RPMI7951 (cell line): ENCODE measurements at regions not wholly inside any gene's neighbourhood (a gene's known extent, or its start where the extent isn't known, plus 50 kb on each side); places are given as distances from the start of the nearest gene placed in this dataset.
"Not testable (repeated sequence)": the region's sequence is repeated elsewhere in the genome, so short reads cannot be mapped to it uniquely, and the experiment has no call there.

Experiments used
- DNase-seq: peaks from one replicate; pipeline ENCODE4 v3.0.0-alpha.2; 2012; ENCODE audit warnings: low read depth

DNA sequence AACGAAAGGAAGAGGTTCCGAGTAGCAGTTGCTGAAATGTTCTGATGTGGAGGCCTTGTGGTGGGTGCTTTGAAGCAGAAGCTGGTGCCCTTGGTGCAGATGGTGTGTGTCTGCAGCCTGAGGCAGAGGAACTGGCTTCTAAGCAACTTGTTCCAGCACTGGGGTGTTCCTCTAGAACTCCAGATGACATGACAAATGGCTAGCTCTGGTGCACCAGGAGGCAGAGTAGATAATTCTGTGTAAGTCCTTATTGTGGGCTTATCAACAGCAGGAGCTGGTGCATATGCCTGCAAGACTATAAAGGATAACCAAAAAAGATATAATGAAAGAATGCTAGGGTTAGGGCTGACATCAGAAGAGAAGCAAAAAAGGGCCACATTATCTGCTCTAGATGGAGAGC lies 76.5 kb downstream of the ARL5B start:
- DNase-seq = peak; percentile 24

DNA sequence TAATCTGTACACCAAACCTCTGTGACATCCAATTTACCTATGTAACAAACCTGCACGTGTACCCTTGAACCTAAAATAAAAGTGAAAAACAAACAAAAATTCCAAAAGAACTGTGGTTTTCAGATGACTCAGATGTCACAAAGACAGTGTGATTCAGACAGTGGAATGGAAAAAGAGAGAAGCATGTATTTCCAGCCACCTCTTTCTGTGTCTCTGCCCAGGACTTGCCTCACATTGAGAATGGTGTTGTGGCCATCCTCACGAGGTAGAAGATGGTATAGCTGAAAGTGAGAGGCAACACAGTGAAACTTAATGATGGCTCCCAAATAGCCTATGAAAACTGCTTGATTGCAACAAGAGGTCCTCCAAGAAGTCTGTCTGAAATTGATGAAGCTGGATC lies 78.0 kb downstream of the ARL5B start:
- peak; percentile 54 for DNase-seq

DNA sequence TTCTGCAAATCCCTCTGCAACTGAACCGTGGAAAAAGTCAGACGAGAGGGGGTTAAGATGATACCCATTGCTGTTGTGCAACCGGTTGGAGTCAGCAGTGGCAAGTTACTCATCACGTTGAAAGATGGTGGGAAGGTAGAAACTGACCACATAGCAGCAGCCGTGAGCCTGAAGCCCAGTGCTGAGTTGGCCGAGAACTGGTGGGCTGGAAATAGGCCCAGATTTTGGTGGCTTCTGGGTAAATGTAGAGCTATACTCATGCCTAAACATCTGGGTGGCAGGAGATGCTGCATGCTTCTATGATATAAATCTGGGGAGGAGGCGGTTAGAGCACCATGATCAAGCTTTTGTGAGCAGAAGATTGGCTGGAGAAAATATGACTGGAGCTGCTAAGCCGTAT lies 78.6 kb downstream of the ARL5B start:
- DNase-seq = peak; percentile 93

DNA sequence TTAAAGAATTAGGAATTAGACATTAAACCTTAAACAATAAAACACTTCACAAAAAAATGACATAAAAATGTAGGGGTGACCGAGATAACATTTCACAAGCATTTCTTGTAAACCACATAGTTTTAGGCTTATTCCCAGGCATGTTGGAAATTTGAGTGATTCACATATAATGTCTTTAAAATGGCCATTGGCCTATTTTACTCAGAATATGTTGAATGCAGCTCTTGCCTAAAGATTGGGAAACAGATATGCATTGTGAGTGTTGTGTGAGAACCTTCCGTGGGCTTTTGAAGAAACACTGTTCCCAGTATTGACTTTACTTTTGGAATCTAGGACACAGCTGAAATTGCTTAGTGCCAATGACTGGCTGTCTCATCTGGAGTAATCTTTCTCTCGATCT lies 79.6 kb downstream of the ARL5B start:
- DNase-seq = peak; percentile 41

DNA sequence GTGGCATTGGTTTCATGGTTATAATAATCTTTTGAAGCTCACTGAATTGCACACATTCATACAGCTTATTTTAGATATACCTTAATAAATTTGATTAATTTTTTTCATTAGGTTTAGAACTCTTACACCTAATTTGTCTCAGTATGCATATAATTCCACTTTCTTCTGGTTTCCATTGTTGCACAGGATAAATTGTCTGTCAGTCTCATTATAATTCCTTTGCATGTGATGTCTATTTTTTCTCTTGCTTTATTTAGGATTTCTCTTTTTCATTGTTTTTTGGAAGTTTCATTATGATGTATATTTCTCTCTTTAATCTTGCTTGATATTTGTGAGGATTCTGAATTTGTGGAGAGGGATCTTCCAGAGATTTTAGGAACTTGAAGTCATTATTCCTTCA lies 84.7 kb downstream of the ARL5B start:
- DNase-seq = no peak

DNA sequence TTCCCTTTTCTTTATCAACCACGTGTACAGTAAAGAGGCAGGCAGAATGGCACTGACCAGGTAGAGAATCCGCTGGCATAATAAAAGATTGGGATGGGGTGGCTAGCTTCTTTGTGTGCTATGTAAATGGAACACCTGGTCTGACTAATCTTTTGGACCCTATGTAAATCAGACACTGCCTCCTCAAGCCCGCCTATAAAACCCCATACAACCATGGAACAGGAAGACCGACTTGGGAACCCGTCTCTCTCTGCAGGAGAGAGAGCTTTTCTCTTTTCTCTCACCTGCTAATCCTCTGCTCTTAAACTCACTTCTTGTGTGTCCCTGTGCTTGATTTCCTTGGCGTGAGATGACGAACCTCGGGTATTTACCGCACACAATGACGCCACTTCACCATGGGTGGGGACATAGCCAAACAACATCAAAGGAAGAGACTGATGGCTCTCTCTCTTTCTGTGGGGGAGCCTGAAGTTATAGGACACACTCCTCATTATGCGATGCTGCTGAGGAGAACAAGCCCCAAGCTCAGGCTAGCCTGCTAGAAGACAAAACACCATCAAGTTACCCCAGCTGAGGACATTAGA lies 94.2 kb downstream of the ARL5B start:
- no peak for DNase-seq

DNA sequence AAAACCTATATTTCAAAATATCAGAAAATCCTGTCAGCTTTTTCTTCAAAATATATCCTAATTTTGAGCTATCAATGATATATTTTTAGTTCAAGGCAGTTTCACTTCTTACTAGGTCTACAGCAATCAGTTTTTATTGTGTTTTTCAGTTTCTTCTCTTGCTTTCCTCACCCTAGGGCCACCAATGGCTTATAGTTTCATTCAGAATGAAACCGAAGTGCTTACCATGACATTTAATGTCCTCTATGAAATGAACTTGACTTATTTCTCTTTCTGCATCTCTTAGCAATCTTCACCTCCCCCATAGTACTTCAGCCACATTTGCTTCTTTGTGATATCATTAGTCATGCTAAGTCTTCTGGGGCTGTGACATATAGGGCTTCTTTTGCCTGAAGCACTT lies 100.3 kb downstream of the ARL5B start:
- DNase-seq = no peak

DNA sequence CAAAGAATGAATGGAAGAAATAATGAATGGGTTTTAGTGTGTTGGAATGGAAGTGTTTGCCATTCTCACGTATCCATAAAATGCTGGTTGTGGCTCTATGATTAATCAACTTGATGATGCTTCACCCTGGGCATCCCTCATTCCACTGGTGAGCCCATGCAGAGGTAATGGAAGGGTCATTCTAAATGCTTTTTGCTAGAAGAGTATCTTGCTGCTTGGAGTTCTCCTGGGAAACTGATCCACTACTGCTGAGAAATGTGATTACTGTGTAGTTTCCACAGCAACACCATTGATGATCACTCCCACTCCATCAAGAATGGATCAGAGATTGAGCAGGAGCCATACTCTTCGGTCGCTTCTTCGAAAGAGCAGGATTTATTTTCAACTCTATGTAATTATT lies 101.6 kb downstream of the ARL5B start:
- DNase-seq = no peak

DNA sequence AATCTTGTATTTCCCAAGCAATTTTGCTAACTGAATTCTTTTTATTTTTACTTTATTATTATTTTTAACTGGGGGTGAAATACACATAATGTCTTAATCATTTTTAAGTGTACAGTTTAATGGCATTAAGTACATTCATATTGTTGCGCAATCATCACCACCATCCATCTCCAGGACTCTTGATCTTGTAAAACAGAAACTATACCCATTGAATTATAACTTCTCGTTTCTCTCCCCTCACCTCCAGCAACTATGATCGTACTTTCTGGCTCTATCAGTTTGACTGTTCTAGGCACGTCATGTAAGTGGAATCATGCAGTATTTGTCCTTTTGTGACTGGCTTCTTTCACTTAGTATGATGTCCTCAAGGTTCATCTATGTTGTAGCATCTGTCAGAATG lies 108.8 kb downstream of the ARL5B start:
- no peak for DNase-seq

DNA sequence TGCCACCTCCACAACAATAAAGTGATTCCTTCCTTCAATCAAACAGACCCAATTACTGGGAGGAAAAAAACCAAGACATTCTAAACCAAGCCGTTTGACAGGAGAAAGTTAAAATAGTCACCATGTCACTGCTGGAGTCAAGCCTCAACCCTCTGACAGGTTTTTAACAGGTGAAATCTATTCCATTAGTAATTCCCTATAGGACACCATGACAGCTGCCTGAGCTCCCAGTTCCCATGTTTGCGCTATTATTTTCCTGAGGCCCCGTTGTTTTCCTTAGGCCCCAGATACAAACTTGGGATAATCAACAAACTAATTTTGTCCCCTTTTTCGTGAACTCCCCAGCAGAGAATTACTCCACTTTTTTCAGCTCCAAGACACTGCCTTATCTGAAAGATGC lies 113.9 kb downstream of the ARL5B start:
- DNase-seq = no peak

DNA sequence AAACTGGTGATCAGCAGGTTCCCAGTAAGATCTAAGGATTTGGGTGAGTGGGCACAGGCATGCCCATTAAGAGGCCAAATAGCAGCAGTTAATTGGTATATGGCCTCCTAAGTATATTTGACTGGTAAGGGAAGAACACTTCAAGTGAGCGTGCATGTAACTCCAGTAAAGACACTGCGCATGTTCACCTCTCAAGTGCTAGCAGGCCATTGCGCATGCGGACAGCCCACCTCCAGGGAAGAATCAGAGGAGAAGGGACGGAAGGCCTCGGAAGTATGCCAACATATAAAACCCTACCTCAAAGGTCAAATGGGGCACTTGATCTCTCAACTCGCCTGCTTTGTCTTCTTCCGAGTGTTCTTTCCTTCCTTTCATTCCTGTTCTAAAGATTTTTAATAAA lies 118.0 kb downstream of the ARL5B start:
- DNase-seq = no peak

DNA sequence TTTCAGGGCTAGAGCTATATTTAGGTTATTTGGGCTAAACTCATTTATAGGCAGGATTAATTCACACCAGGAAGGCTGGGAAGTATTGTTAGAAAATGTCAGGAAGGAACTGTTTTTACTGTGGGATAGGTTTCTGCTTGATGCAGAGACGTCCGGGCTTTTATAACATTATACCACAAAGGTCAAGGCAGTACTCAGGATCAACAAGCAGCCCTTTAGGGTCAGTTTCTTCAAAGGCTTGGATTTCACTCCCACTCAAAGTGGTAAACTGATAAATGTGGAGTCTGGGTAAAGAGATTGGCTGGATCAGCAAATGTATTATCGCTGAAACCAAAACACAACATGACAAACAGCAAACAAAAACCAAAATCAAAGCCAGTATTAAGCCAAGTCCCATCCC lies 127.2 kb downstream of the ARL5B start:
- DNase-seq = no peak

DNA sequence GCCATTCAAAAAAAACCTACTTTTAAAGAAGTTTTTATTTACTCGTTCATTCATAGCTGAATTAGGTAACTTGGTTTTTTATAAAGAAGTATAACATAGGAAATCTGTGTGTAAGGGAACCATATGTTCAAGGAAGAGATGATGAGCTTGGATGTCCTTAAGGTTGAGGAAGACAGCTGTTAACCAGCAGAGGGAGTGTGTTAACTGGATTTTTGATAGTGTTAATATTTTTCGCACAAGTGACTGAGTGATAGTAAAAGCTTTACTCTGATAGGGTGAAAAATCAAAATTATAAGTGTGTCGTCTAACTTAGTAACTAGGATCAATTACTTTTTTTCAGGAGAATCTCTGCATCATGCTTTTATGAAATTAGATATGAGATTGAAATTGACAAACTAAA lies 134.7 kb downstream of the ARL5B start:
- peak; percentile 18 for DNase-seq

DNA sequence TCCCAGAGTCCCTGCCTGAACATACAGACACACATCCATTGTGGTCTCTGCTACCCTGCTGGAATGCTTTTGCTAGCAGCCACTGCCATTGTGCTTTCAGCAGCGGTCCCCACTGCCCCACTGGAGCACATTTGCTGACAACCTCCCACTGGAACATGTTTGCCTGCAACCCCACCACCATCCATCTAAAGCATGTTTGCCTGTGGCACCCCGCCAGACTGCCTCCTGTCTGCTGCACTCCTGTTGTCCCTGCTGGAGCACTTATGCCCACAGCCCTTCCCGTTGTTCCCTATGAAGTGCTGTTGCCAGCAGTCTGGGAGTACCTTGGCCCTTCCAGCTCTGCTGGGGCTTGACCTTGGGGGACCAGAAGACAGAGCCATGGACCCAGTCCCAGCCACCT lies 136.3 kb downstream of the ARL5B start:
- DNase-seq = no peak

DNA sequence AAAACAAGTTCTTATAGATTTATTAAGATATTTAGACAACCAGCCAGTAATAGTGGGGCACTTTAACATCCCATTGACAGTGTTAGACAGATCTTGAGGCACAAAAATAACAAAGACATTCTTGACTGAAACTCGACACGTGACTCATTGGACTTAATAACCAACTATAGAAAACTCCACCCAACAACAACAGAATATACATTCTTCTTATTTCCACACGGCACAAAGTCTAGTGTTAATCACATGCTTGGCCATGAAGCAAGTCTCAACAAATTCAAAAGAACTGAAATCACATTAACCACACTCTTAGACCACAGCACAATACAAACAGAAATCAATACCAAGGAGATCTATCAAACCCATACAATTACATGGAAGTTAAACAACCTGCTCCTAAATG lies 138.1 kb downstream of the ARL5B start:
- no peak for DNase-seq

DNA sequence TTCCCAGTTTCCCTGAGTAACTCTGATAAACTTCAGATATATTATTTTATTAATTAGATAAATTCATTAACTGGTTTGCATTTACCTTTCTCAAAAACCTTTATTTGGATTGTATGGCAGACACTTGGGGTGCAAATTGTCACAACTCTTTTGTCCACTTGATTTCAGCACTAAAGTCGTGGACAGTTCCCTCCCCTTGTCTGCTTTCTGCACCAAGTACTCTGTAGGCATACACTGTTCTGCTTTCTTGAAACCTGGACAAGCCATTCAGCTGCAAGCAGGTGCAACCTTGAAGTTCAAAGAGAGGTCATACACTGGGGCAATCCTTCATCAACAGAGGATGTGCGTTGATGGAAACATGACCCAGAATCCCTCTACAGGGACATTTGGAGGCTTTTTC lies 162.9 kb downstream of the ARL5B start:
- DNase-seq = peak; percentile 6

DNA sequence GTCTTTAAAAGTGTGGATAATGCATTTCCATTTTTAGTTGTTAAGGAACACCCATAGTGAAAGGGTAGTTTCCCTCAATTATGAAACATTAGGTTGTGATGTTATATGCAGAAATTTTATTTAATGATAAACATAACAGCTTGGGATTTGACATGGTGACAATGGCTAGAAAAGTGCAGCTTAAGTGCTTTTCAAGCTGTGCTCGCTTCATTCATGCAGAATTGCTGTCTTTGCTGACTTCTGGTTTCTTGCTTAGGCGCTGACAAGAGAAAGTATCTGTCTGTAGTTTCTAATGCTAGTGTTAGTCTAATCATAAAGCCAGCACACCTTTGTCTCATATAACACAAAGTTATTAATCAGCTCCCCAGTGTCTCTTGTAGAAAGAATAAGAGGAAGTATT lies 170.0 kb downstream of the ARL5B start:
- DNase-seq = no peak

DNA sequence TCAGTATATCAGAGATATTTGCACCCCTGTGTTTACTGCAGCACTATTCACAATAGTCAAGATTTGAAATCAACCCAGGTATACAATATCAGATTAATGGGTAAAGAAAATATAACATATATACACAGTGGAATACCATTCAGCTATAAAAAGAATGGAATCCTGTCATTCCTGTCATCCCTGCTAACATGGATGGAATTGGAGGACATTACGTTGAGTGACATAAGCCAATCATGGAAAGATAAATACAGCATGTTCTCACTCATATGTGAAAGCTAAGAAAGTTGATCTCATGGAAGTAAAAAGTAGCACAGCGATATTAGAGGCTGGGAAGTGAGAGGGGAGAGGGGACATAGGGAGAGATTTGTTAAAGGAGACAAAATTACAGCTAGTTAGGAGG lies 171.0 kb downstream of the ARL5B start:
- DNase-seq = no peak

DNA sequence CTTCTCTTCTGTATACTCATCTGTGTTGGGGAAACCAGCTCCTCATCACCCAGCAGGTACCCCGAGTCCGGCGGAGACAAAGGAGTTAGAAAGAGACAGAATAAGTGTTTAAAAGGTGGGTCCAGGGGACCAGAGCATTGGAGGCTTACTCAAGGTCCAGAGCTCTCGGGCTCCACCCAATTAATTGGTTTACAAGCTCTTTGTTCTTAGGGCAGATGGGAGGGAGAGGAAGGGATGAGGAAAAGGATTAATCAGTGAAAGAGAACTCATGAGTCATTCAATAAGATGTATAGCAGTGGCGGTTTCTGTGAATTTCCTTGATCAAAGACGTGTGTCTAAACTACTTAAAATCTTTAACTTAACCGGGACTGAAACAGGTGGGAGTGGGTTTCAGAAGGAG lies 192.0 kb upstream of the MALRD1 start:
- DNase-seq = not testable (repeated sequence)

DNA sequence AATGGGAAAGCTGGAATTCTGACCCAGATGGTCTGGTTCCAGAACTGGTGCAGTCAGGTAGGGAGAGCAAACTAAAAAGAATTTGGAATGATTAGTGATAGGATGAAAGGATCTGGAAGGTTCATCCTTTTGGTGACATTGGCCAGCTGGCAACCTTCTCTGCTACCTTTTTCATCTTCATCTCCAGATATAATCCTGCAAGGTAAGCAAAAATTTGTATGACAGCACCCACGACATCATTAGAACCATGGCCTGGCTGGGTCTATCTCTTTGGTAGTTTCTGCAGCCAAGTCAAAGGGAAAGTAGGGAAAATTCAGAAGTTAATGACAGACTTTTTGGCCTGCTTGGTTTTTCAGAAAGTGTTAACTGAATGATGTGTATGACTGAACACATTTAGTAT lies 188.9 kb upstream of the MALRD1 start:
- DNase-seq = no peak

DNA sequence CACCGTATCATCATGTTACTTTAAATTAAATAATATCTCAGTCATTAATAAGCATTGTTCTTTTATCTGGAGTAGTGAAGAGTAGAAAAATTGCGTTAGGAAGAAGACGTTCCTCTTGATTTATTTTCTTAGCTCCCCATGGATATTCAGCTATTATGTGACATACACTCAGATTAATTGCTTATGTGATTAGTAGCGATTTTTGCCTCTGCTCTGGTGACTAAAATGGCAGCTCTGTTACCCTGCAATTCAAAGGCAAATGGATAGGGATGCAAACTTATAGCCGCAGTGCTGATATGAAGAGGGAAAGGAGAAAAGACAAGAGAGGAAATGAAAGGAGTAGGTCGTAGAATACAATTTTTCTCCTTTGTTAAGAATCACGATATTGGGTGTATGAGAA lies 188.4 kb upstream of the MALRD1 start:
- no peak for DNase-seq

DNA sequence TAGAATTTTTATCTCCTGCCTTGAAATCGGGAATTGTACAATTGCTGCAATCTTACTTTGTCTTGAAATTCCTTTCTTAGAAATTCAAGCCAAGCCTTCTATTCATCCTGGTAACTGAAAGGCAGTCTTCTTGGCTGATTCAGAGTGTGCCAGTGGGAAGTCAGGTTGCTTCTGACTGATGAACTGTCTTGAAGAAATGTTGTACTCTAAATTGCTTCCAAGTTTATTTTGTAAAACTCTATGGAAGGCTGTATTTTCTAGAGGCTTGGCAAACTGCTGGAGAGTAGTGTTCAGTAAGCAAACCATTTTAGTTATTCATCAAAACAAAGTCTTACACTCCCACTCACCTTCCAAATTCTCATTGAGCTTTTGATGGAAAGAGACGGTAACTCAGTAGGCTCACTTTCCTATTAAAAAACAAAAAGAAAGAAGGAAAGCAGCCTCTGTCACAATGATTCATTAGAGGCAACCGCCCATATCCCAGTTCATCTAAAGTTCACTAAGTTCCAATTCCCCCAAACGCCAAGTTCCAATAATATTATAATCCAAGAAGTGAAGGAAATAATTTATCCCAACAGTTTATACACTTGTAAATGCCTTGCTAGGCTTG lies 187.9 kb upstream of the MALRD1 start:
- DNase-seq = no peak

DNA sequence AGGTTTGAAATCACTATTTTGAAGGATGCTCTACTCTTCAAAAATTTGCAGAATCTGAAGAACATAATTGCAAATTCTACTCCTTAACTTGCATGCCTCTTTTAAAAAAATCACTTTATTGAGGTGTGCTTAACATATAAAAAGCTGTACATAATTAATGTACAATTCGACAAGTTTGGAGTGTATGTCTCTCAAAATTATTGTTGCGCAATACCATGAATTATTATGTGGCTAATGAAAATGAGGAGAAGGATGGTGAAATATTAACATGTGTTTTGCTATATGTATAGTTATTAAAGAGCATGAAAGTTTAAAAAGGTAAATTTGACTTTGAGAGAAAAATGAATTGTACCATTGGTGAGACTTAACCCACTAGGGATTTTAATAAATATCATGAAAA lies 187.2 kb upstream of the MALRD1 start:
- no peak for DNase-seq

DNA sequence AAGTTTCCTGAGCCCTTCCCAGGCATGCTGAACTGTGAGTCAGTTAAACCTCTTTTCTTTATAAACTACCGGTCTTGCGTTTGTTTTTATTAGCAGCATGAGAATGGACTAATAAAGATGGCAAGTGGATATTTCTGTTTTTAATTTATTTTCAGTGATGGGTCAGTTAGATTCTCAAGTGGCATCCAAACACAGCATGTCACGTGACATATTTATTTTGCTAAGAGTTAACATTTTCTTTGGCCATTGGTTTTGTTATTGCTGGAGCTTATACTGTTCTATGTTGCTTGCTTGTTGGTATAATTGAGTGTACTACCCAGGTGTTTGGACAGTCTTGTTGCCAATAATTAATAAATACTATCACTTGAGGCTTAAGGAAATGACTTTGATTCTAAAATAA lies 181.7 kb upstream of the MALRD1 start:
- no peak for DNase-seq
